Endothelial cell of umbilical vein (primary cell): ENCODE measurements at regions not wholly inside any gene's neighbourhood (a gene's known extent, or its start where the extent isn't known, plus 50 kb on each side); places are given as distances from the start of the nearest gene placed in this dataset.

Source experiments
- BruUV-seq: library from RNA; stranded (reverse); fragments of 400-500 nt; replicated peaks from 2 replicates; lab custom pipeline; 2021; lab: Mats Ljungman, UMichigan
- CTCF ChIA-PET: fragments of 300-600, 350-600 bp; sonication (Branson Sonifier 250); formaldehyde crosslinking; loops from one replicate; lab custom pipeline; 2021; ENCODE audit warnings: antibody characterized with exemption, inconsistent platforms; lab: Charles Lee
- POLR2A ChIA-PET: fragments of 300-600, 350-600 bp; sonication (Branson Sonifier 250); formaldehyde crosslinking; loops from one replicate; lab custom pipeline; 2021; ENCODE audit warnings: antibody characterized with exemption, inconsistent platforms; lab: Charles Lee
- DNase-seq: peaks from one replicate; pipeline ENCODE4 v3.0.0-alpha.2; 2011; ENCODE audit warnings: low read depth, low spot score
- FAIRE-seq: peaks from 2 replicates; lab custom pipeline; 2011; peaks lifted over from hg19 to GRCh38; lab: Jason Lieb, UNC
- H2AFZ ChIP-seq: 2 replicates; pipeline ENCODE4 v1.6.0; 2012; ENCODE audit warnings: low read depth, low read length, control low read depth, inconsistent platforms
- H3K27ac ChIP-seq: 2 replicates; pipeline ENCODE4 v1.5.1; 2011; ENCODE audit warnings: low read depth, mild to moderate bottlenecking, control low read depth, low read length, moderate library complexity; ENCODE audit not compliant: insufficient read depth
- H3K27me3 ChIP-seq, 2 experiments: 2 replicates each; pipeline versions ENCODE4 v1.6.0 to v1.6.1; 2011; ENCODE audit warnings: low read length in 2 of 2, mixed read lengths in 1 of 2; ENCODE audit not compliant: control insufficient read depth in 2 of 2, insufficient read depth in 2 of 2
- H3K36me3 ChIP-seq, 2 experiments: 2 replicates in 1 of 2; 3 replicates in 1 of 2; pipeline ENCODE4 v1.5.1; 2011; ENCODE audit warnings: low read length in 2 of 2, mild to moderate bottlenecking in 1 of 2, moderate library complexity in 1 of 2; ENCODE audit not compliant: control insufficient read depth in 2 of 2, insufficient read depth in 2 of 2; ENCODE audit errors: extremely low read depth in 1 of 2
- H3K4me1 ChIP-seq: 3 replicates; pipeline ENCODE4 v1.5.1; 2011; ENCODE audit warnings: mild to moderate bottlenecking, low read length; ENCODE audit not compliant: control insufficient read depth, insufficient read depth; ENCODE audit errors: extremely low read depth
- H3K4me2 ChIP-seq: 2 replicates; pipeline ENCODE4 v1.6.1; 2011; ENCODE audit warnings: low read length, control low read depth, mixed read lengths; ENCODE audit not compliant: insufficient read depth
- H3K4me3 ChIP-seq, 3 experiments: fragments of 200-600 bp in 1 of 3; sonication (generic), shearing (Covaris generic) in 1 of 3; replicated peaks in 1 of 3; 2 replicates each; pipeline ENCODE4 v1.5.1; 2011 to 2016; ENCODE audit warnings: control low read depth in 3 of 3, low read length in 3 of 3, mild to moderate bottlenecking in 2 of 3, inconsistent platforms in 1 of 3, low read depth in 1 of 3, moderate library complexity in 1 of 3; ENCODE audit not compliant: insufficient read depth in 1 of 3
- H3K79me2 ChIP-seq: 2 replicates; pipeline ENCODE4 v1.6.0; 2012; ENCODE audit warnings: low read length, inconsistent platforms; ENCODE audit not compliant: control insufficient read depth, insufficient read depth
- H3K9ac ChIP-seq: replicated peaks from 2 replicates; pipeline ENCODE3; 2011; ENCODE audit warnings: low read length, control low read depth; ENCODE audit not compliant: insufficient read depth; ENCODE audit errors: extremely low read depth
- H3K9me1 ChIP-seq: replicated peaks from 3 replicates; pipeline ENCODE4 v1.6.0; 2011; ENCODE audit warnings: mild to moderate bottlenecking, low read length; ENCODE audit not compliant: control insufficient read depth, insufficient read depth; ENCODE audit errors: extremely low read depth
- H3K9me3 ChIP-seq: replicated peaks from 2 replicates; pipeline ENCODE4 v1.5.1; 2012; ENCODE audit warnings: low read length, inconsistent platforms; ENCODE audit not compliant: control insufficient read depth, insufficient read depth
- H4K20me1 ChIP-seq: replicated peaks from 2 replicates; pipeline ENCODE3; 2011; ENCODE audit warnings: mild to moderate bottlenecking, low read length; ENCODE audit not compliant: control insufficient read depth, insufficient read depth; ENCODE audit errors: extremely low read depth
- CTCF ChIP-seq, 2 donors: IDR thresholded peaks; 1 replicate in 1 of 2; 2 replicates in 1 of 2; pipeline ENCODE4 v1.5.1; 2011; ENCODE audit warnings: low read length in 2 of 2, mild to moderate bottlenecking in 2 of 2, moderate library complexity in 2 of 2, control low read depth in 1 of 2, inconsistent platforms in 1 of 2, low read depth in 1 of 2; ENCODE audit not compliant: insufficient read depth in 1 of 2; ENCODE audit errors: extremely low read depth in 1 of 2
- EZH2 ChIP-seq: IDR thresholded peaks from 2 replicates; pipeline ENCODE4 v1.6.1; 2012; ENCODE audit warnings: borderline replicate concordance, low read depth, mild to moderate bottlenecking, moderate library complexity, low read length, inconsistent platforms; ENCODE audit not compliant: severe bottlenecking
- FOS ChIP-seq: IDR thresholded peaks from 2 replicates; pipeline ENCODE4 v1.6.1; 2011; ENCODE audit warnings: mild to moderate bottlenecking, low read length, moderate library complexity, borderline replicate concordance; ENCODE audit not compliant: insufficient read depth
- GATA2 ChIP-seq: IDR thresholded peaks from 2 replicates; pipeline ENCODE4 v1.7.0; 2011; ENCODE audit warnings: low read depth, mild to moderate bottlenecking, moderate library complexity, mixed read lengths, low read length; ENCODE audit not compliant: insufficient read length, insufficient read depth
- JUN ChIP-seq: IDR thresholded peaks from 2 replicates; pipeline ENCODE4 v1.6.1; 2011; ENCODE audit warnings: borderline replicate concordance, low read depth; ENCODE audit not compliant: insufficient read length, insufficient read depth
- MAX ChIP-seq: IDR thresholded peaks from 2 replicates; pipeline ENCODE4 v1.6.1; 2011; ENCODE audit not compliant: insufficient read depth, insufficient read length
- MYC ChIP-seq: IDR thresholded peaks from one replicate; pipeline ENCODE4 v1.6.1; 2011; ENCODE audit warnings: mild to moderate bottlenecking, low read depth, low read length
- POLR2A ChIP-seq: IDR thresholded peaks from 2 replicates; pipeline ENCODE4 v1.6.1; 2012; ENCODE audit warnings: low read depth, mild to moderate bottlenecking, control low read depth, low read length
- POLR2AphosphoS5 ChIP-seq: IDR thresholded peaks from 2 replicates; pipeline ENCODE4 v1.6.1; 2012; ENCODE audit warnings: low read depth, mild to moderate bottlenecking, control low read depth, low read length, moderate library complexity; ENCODE audit not compliant: insufficient read depth
- dilution Hi-C: fragments of 300-500 bp; cut with MboI; formaldehyde crosslinking; loops from one replicate; pipeline ENCODE4 v1.15.0; 2019; ENCODE audit warnings: low sequenced_read_pairs; ENCODE audit not compliant: extremely low pct_ligation_motif_present
- intact Hi-C: fragments of 100-400 bp; cut with micrococcal nuclease; formaldehyde crosslinking; loops from one replicate; pipeline ENCODE4 v1.10.0; 2022

GRCh38 chr18:75698861-75699260 lies 271.4 kb upstream of the SMIM21 start:
- no peak overlapping the region for H3K4me3 ChIP-seq
- H3K9ac ChIP-seq = no peak overlapping the region
- DNase-seq = no peak
- H3K36me3 ChIP-seq = no peaks in the 10 kb centered on the region
- no peak for TF ChIP-seq POLR2AphosphoS5
- TF ChIP-seq MYC = no peak
- no peak for TF ChIP-seq CTCF (IDR thresholded peaks at IDR 0.05; ENCODE audit: extremely low read depth in 1 of 2, insufficient read depth in 1 of 2, low read depth in 1 of 2, low read length in 2 of 2)
- TF ChIP-seq GATA2 = no peak
- TF ChIP-seq FOS = no peak
- TF ChIP-seq POLR2A = no peak
- TF ChIP-seq EZH2 = no peak
- TF ChIP-seq MAX = no peak
- no peak for TF ChIP-seq JUN
- H3K79me2 ChIP-seq = no peaks in the 10 kb centered on the region
- no peak overlapping the region for H2AFZ ChIP-seq
- dilution Hi-C loops = no loop called here
- H3K9me3 ChIP-seq = peaks cover 2% of the 10 kb centered on the region
- ChIA-PET CTCF (no interaction called here), POLR2A (no interaction called here)
- no peak overlapping the region for H3K27ac ChIP-seq
- intact Hi-C loops = no loop called here
- no peaks in the 10 kb centered on the region for H3K9me1 ChIP-seq
- no peaks in the 10 kb centered on the region for H4K20me1 ChIP-seq
- no TSS peak for BruUV-seq
- no peak overlapping the region for H3K4me2 ChIP-seq
- no peaks in the 10 kb centered on the region for H3K4me1 ChIP-seq
- no peaks in the 10 kb centered on the region for H3K27me3 ChIP-seq
- FAIRE-seq = no peak
